Lower lobe of right lung (tissue), 2 donors: ENCODE measurements at regions not wholly inside any gene's neighbourhood (a gene's known extent, or its start where the extent isn't known, plus 50 kb on each side); places are given as distances from the start of the nearest gene placed in this dataset.

Experiments
- ATAC-seq, 2 donors: fragments of 200-7000 bp; cut with Tn5 transposase; one replicate each; pipeline ENCODE4 v1.9.1; 2020 to 2022; ENCODE audit warnings: mild to moderate bottlenecking in 2 of 2, moderate library complexity in 2 of 2
- DNase-seq: peaks from one replicate; pipeline ENCODE4 v3.0.0-alpha.2; 2020
- H3K27ac ChIP-seq: fragments of 200-600 bp; one replicate; pipeline ENCODE4 v1.8.0; 2022
- H3K27me3 ChIP-seq: fragments of 200-600 bp; one replicate; pipeline ENCODE4 v1.8.0; 2022; ENCODE audit warnings: low read depth
- H3K36me3 ChIP-seq: fragments of 200-600 bp; one replicate; pipeline ENCODE4 v1.8.0; 2022; ENCODE audit warnings: mild to moderate bottlenecking
- H3K4me1 ChIP-seq: fragments of 200-600 bp; one replicate; pipeline ENCODE4 v1.8.0; 2022
- H3K4me3 ChIP-seq: fragments of 200-600 bp; one replicate; pipeline ENCODE4 v1.8.0; 2022; ENCODE audit warnings: mild to moderate bottlenecking
- H3K9me3 ChIP-seq: fragments of 200-600 bp; one replicate; pipeline ENCODE4 v1.8.0; 2022
- CTCF ChIP-seq: fragments of 200-600 bp; IDR thresholded peaks from one replicate; pipeline ENCODE4 v1.8.0; 2022; ENCODE audit warnings: antibody characterized with exemption, mild to moderate bottlenecking
- intact Hi-C: fragments of 100-400 bp; cut with DNase I; formaldehyde crosslinking; loops from one replicate; pipeline ENCODE4 v1.11.0; 2022
- donor health status: DM: no; HTN: yes; CAD: no; lungs with severe emphysema.

GRCh38 chr11:90784241-90784814 lies 561.5 kb upstream of the CHORDC1 start:
- Histone ChIP-seq H3K27ac (no peak overlapping the region), H3K4me1 (no peaks in the 10 kb centered on the region), H3K9me3 (peaks cover 5% of the 10 kb centered on the region), H3K4me3 (no peak overlapping the region), H3K36me3 (no peaks in the 10 kb centered on the region), H3K27me3 (no peaks in the 10 kb centered on the region)
- no peak for TF ChIP-seq CTCF
- DNase-seq = no peak
- no peak for ATAC-seq
- intact Hi-C loops = no loop called here

- intact Hi-C loops = no loop called here
- Histone ChIP-seq H3K4me1 (no peaks in the 10 kb centered on the region), H3K9me3 (peaks cover 5% of the 10 kb centered on the region), H3K27me3 (no peaks in the 10 kb centered on the region), H3K36me3 (no peaks in the 10 kb centered on the region), H3K27ac (no peak overlapping the region), H3K4me3 (no peak overlapping the region)
- no peak for TF ChIP-seq CTCF
- no peak for DNase-seq
- no peak for ATAC-seq
Measured at GRCh38 chr11:90783111-90783510, 560.3 kb upstream of the CHORDC1 start.

GRCh38 chr11:90779098-90779497 lies 556.2 kb upstream of the CHORDC1 start:
- Histone ChIP-seq H3K36me3 (no peaks in the 10 kb centered on the region), H3K27ac (no peak overlapping the region), H3K27me3 (no peaks in the 10 kb centered on the region), H3K4me3 (no peak overlapping the region), H3K9me3 (no peaks in the 10 kb centered on the region), H3K4me1 (no peaks in the 10 kb centered on the region)
- intact Hi-C loops = no loop called here
- no peak for ATAC-seq
- DNase-seq = no peak
- no peak for TF ChIP-seq CTCF

- Histone ChIP-seq H3K9me3 (no peaks in the 10 kb centered on the region), H3K27ac (no peak overlapping the region), H3K27me3 (no peaks in the 10 kb centered on the region), H3K4me3 (no peak overlapping the region), H3K36me3 (no peaks in the 10 kb centered on the region), H3K4me1 (no peaks in the 10 kb centered on the region)
- intact Hi-C loops = no loop called here
- no peak for TF ChIP-seq CTCF
- no peak for DNase-seq
- ATAC-seq = no peak
Measured at GRCh38 chr11:90775567-90776165, 552.8 kb upstream of the CHORDC1 start.

GRCh38 chr11:90774727-90775566 lies 552.1 kb upstream of the CHORDC1 start:
- no peak overlapping the region for H3K4me3 ChIP-seq
- intact Hi-C loops = no loop called here

More at GRCh38 chr11:90774727-90775566, 552.1 kb upstream of the CHORDC1 start:
- TF ChIP-seq CTCF = no peak
- ATAC-seq (no peak), DNase-seq (no peak)
- no peaks in the 10 kb centered on the region for H3K36me3 ChIP-seq
- no peaks in the 10 kb centered on the region for H3K27me3 ChIP-seq
- H3K27ac ChIP-seq = no peak overlapping the region
- H3K9me3 ChIP-seq = no peaks in the 10 kb centered on the region
- H3K4me1 ChIP-seq = no peaks in the 10 kb centered on the region
